ENCODE measurements at regions not wholly inside any gene's neighbourhood (a gene's known extent, or its start where the extent isn't known, plus 50 kb on each side); places are given as distances from the start of the nearest gene placed in this dataset.

GRCh38 chr14:104369208-104369607 is 210.4 kb upstream of the C14orf180 start:
- DNase-seq (ENCODE audit: low read depth): no peak

GRCh38 chr14:104370256-104370870 is 209.2 kb upstream of the C14orf180 start:
- DNase-seq (ENCODE audit: low read depth): no peak

GRCh38 chr14:104371031-104371430 is 208.5 kb upstream of the C14orf180 start:
- no peak for DNase-seq (ENCODE audit: low read depth)

GRCh38 chr14:104371917-104372316 is 207.6 kb upstream of the C14orf180 start:
- DNase-seq (ENCODE audit: low read depth): no peak

- no peak for DNase-seq (ENCODE audit: low read depth)
Measured at GRCh38 chr14:104372390-104373054, 207.0 kb upstream of the C14orf180 start.

GRCh38 chr14:104373055-104373854 is 206.3 kb upstream of the C14orf180 start:
- no peak for DNase-seq (ENCODE audit: low read depth)

- no peak for DNase-seq (ENCODE audit: low read depth)
Measured at GRCh38 chr14:104373855-104374717, 205.5 kb upstream of the C14orf180 start.

GRCh38 chr14:104374718-104375080 is 204.9 kb upstream of the C14orf180 start:
- DNase-seq (ENCODE audit: low read depth): no peak

GRCh38 chr14:104375551-104376201 is 203.9 kb upstream of the C14orf180 start:
- no peak for DNase-seq (ENCODE audit: low read depth)

GRCh38 chr14:104376202-104377140 is 203.1 kb upstream of the C14orf180 start:
- no peak for DNase-seq (ENCODE audit: low read depth)

GRCh38 chr14:104377256-104377655 is 202.3 kb upstream of the C14orf180 start:
- DNase-seq (ENCODE audit: low read depth): no peak

- no peak for DNase-seq (ENCODE audit: low read depth)
Measured at GRCh38 chr14:104378698-104379113, 200.9 kb upstream of the C14orf180 start.

GRCh38 chr14:104382361-104383087 is 197.0 kb upstream of the C14orf180 start:
- DNase-seq (ENCODE audit: low read depth): no peak

- no peak for DNase-seq (ENCODE audit: low read depth)
Measured at GRCh38 chr14:104383088-104383995, 196.2 kb upstream of the C14orf180 start.

- DNase-seq (ENCODE audit: low read depth): no peak
Measured at GRCh38 chr14:104383996-104384775, 195.4 kb upstream of the C14orf180 start.

- no peak for DNase-seq (ENCODE audit: low read depth)
Measured at GRCh38 chr14:104384776-104385071, 194.8 kb upstream of the C14orf180 start.

GRCh38 chr14:104385111-104385510 is 194.5 kb upstream of the C14orf180 start:
- DNase-seq (ENCODE audit: low read depth): no peak
